ENCODE measurements at regions not wholly inside any gene's neighbourhood (a gene's known extent, or its start where the extent isn't known, plus 50 kb on each side); places are given as distances from the start of the nearest gene placed in this dataset.
A peak's percentile ranks its signal among the peaks of the same experiment; 100 is the strongest.

DNA sequence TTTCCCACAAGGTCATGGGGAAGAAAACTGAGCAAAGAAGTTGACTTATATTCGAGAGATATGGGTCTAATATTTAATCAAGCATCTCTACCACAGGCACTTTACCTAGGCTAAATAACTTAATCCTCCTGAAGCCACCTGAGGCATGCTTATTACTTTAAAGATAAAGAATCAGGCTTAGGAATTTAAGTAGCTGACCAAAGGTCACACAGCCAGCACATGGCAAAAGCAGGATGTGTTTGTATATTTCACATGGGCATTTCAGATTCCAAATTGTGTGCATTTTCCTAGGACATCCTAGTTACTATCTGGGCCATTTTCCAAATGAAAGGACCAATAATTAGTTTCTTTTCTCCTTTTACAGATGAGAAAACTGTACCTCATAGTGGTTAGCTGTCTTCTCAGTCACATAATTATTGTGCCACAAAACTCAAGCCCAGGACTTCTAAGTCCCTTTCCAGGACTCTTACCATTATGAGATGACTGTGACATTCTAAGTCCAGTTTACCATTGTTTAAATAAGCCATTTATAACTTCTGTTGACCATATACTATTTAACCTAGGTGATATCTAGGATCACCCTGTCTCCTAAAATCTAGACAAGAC lies 112.1 kb upstream of the ZC3H12C start:
- no peak for ATAC-seq
- TF ChIP-seq PPARA (CRISPR knock-in tag; IDR thresholded peaks at IDR 0.05; ENCODE audit: borderline replicate concordance) (no peak), ZC3H10 (CRISPR knock-in tag; IDR thresholded peaks at IDR 0.05) (no peak)

DNA sequence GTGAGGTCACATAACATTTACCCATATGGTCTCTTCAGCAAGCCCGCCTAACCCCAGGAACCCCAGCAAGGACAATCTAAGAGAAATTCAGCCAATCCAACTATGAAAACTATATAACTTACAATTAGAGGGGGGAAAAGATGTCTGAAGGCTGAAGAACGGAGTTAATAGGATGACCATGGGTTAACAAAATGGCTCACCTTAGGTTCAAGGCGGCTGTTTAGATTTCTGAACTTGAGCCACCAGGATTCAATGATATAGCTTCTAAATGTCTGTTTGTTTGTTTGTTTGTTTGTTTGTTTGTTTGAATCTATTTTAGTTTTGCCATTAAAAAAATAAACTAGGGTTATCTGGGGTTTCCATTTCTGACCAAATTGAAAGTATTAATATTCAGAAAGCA lies 109.8 kb upstream of the ZC3H12C start:
- no peak for ATAC-seq
- no peak for TF ChIP-seq ISL1 (CRISPR knock-in tag; IDR thresholded peaks at IDR 0.05)
- no peak for TF ChIP-seq ZNF8 (CRISPR knock-in tag; IDR thresholded peaks at IDR 0.05)
- no peak for TF ChIP-seq CSDC2 (CRISPR knock-in tag; IDR thresholded peaks at IDR 0.05)
- TF ChIP-seq ZNF565 (CRISPR knock-in tag; conservative IDR thresholded peaks at IDR 0.05; ENCODE audit: low read depth), result no peak
- TF ChIP-seq, protein P1, sequence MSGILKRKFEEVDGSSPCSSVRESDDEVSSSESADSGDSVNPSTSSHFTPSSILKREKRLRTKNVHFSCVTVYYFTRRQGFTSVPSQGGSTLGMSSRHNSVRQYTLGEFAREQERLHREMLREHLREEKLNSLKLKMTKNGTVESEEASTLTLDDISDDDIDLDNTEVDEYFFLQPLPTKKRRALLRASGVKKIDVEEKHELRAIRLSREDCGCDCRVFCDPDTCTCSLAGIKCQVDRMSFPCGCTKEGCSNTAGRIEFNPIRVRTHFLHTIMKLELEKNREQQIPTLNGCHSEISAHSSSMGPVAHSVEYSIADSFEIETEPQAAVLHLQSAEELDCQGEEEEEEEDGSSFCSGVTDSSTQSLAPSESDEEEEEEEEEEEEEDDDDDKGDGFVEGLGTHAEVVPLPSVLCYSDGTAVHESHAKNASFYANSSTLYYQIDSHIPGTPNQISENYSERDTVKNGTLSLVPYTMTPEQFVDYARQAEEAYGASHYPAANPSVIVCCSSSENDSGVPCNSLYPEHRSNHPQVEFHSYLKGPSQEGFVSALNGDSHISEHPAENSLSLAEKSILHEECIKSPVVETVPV (CRISPR knock-in tag; IDR thresholded peaks at IDR 0.05), result no peak
- TF ChIP-seq, protein P2, sequence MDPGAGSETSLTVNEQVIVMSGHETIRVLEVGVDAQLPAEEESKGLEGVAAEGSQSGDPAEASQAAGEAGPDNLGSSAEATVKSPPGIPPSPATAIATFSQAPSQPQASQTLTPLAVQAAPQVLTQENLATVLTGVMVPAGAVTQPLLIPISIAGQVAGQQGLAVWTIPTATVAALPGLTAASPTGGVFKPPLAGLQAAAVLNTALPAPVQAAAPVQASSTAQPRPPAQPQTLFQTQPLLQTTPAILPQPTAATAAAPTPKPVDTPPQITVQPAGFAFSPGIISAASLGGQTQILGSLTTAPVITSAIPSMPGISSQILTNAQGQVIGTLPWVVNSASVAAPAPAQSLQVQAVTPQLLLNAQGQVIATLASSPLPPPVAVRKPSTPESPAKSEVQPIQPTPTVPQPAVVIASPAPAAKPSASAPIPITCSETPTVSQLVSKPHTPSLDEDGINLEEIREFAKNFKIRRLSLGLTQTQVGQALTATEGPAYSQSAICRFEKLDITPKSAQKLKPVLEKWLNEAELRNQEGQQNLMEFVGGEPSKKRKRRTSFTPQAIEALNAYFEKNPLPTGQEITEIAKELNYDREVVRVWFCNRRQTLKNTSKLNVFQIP (CRISPR knock-in tag; IDR thresholded peaks at IDR 0.05; ENCODE audit: borderline replicate concordance, low read depth), result no peak
- no peak for TF ChIP-seq ZFP30 (CRISPR knock-in tag; IDR thresholded peaks at IDR 0.05)
- no peak for TF ChIP-seq ZFP3 (CRISPR knock-in tag; IDR thresholded peaks at IDR 0.05)

DNA sequence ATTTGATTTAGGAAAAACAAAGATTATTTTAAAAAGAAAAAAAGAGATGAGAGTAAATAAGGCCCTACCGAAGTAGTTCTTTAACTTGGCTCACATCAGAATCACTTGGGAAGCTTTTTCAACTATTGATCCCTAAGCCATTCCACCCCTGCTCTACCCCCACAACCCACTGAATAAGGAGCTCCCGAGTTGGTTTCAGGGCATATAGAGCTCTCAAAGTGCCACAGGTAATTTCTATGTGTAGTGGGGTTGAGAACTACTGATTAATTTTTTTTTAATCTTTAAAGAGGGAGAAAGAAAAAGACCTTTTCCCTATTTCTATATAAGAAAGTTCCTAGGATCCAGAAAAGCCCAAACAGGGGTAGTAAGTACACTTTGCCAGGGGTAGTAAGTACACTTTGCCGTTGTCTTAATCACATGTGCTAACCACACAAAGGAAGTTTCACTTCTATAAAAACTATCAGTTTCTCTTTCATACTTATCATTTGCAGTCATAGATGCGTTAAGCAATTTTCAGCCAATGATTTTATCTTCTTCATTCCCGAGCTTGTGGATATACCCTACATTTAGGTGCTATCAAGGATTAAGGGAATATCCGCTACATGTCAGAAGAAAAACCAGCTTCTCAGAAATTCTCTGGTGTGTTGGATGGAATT lies 108.4 kb upstream of the ZC3H12C start:
- ATAC-seq, result no peak
- TF ChIP-seq BACH2 (CRISPR knock-in tag; IDR thresholded peaks at IDR 0.05; ENCODE audit: borderline replicate concordance), result no peak
- TF ChIP-seq ZFP3 (CRISPR knock-in tag; IDR thresholded peaks at IDR 0.05), result no peak
- TF ChIP-seq ESRRG (CRISPR knock-in tag; IDR thresholded peaks at IDR 0.05), result no peak
- no peak for TF ChIP-seq SNAI2 (CRISPR knock-in tag; IDR thresholded peaks at IDR 0.05)
- no peak for TF ChIP-seq PPARA (CRISPR knock-in tag; IDR thresholded peaks at IDR 0.05; ENCODE audit: borderline replicate concordance)
- TF ChIP-seq ZFP30 (CRISPR knock-in tag; IDR thresholded peaks at IDR 0.05), result no peak
- TF ChIP-seq ZNF565 (CRISPR knock-in tag; conservative IDR thresholded peaks at IDR 0.05; ENCODE audit: low read depth), result no peak
- no peak for TF ChIP-seq GLIS3 (CRISPR knock-in tag; IDR thresholded peaks at IDR 0.05)
- no peak for TF ChIP-seq ZNF70 (CRISPR knock-in tag; IDR thresholded peaks at IDR 0.05)
- TF ChIP-seq ARNTL (CRISPR knock-in tag; IDR thresholded peaks at IDR 0.05; ENCODE audit: borderline replicate concordance, low read depth), result no peak
- TF ChIP-seq TCF4 (CRISPR knock-in tag; IDR thresholded peaks at IDR 0.05; ENCODE audit: borderline replicate concordance), result no peak
- no peak for TF ChIP-seq ZNF8 (CRISPR knock-in tag; IDR thresholded peaks at IDR 0.05)

DNA sequence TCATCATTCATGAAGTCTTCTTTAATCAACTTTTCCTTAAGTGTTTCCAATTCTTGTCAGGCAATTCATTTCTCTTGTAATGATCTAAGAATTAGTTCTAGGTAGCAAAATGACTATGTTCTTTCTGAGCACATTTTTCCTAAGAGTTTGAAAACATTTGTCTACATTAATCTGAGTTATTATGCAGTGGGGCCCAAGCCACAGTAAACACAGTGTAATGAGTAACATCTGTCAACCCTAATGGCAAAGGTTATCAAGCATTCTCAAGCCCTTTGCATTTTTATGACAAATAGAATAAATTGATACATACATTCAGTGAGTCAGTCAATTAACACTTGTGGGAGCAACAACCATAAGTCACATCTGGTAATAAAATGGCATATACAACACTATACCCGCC lies 106.7 kb upstream of the ZC3H12C start:
- TF ChIP-seq CSDC2 (CRISPR knock-in tag; IDR thresholded peaks at IDR 0.05) (no peak), ZFP30 (CRISPR knock-in tag; IDR thresholded peaks at IDR 0.05) (no peak), SNAI2 (CRISPR knock-in tag; IDR thresholded peaks at IDR 0.05) (no peak), TCF4 (CRISPR knock-in tag; IDR thresholded peaks at IDR 0.05; ENCODE audit: borderline replicate concordance) (no peak), BACH2 (CRISPR knock-in tag; IDR thresholded peaks at IDR 0.05; ENCODE audit: borderline replicate concordance) (no peak)
- TF ChIP-seq, protein P1 (CRISPR knock-in tag; IDR thresholded peaks at IDR 0.05), result no peak
- ATAC-seq, result no peak

DNA sequence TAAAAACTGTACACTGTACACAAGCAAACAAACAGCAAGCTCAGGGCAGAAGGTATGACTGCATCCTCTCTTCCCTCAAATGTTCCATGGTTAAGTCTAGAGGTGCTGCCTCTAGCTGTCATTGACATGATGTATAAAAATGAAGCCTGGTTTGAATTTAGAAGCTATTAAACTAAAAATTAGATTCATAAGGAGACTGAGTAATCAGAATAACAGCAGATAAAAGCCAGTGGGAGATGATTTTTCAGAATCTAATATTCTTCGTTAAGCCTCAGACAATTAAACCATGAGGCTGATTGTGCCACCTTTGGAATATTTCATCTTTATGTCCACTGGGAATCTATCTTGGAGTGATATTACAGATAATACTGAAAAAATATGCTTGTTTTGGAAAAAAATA lies 101.4 kb upstream of the ZC3H12C start:
- no peak for ATAC-seq
- no peak for TF ChIP-seq ZFP3 (CRISPR knock-in tag; IDR thresholded peaks at IDR 0.05)
- no peak for TF ChIP-seq TOX (CRISPR knock-in tag; IDR thresholded peaks at IDR 0.05; ENCODE audit: borderline replicate concordance)
- TF ChIP-seq OSR1 (CRISPR knock-in tag; IDR thresholded peaks at IDR 0.05), result no peak
- TF ChIP-seq TCF4 (CRISPR knock-in tag; IDR thresholded peaks at IDR 0.05; ENCODE audit: borderline replicate concordance), result peak; percentile 81
- no peak for TF ChIP-seq BACH2 (CRISPR knock-in tag; IDR thresholded peaks at IDR 0.05; ENCODE audit: borderline replicate concordance)

DNA sequence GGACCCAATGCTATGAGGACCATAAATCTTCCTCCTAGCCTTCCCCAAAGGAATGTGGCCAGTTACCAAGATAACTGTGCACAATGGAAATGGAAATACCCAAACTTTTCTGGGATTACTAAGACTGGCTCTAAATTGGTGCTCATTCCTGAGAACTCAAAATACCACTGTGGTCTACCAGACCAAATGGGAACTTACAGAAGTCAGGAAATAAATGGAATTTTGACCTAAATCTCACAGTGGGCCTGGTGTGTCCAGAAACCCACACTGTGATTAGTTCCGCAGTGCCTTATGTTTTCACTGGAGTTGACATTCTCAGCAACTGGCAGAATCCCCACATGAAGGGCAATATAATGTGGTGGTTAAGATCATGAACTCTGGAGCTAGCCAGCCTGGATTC lies 99.4 kb upstream of the ZC3H12C start:
- no peak for ATAC-seq
- TF ChIP-seq ARNTL (CRISPR knock-in tag; IDR thresholded peaks at IDR 0.05; ENCODE audit: borderline replicate concordance, low read depth) (no peak), ZFP30 (CRISPR knock-in tag; IDR thresholded peaks at IDR 0.05) (no peak), GLIS3 (CRISPR knock-in tag; IDR thresholded peaks at IDR 0.05) (no peak), ZFP3 (CRISPR knock-in tag; IDR thresholded peaks at IDR 0.05) (no peak), ZC3H10 (CRISPR knock-in tag; IDR thresholded peaks at IDR 0.05) (no peak), PPARA (CRISPR knock-in tag; IDR thresholded peaks at IDR 0.05; ENCODE audit: borderline replicate concordance) (no peak), TOX (CRISPR knock-in tag; IDR thresholded peaks at IDR 0.05; ENCODE audit: borderline replicate concordance) (no peak), ISL1 (CRISPR knock-in tag; IDR thresholded peaks at IDR 0.05) (no peak), BACH2 (CRISPR knock-in tag; IDR thresholded peaks at IDR 0.05; ENCODE audit: borderline replicate concordance) (no peak), ZNF70 (CRISPR knock-in tag; IDR thresholded peaks at IDR 0.05) (no peak), ZNF565 (CRISPR knock-in tag; conservative IDR thresholded peaks at IDR 0.05; ENCODE audit: low read depth) (no peak)
- TF ChIP-seq, protein P1 (CRISPR knock-in tag; IDR thresholded peaks at IDR 0.05), result no peak

All from SK-N-SH treated with all-trans-retinoic acid at 6 μM for 48 hours (cell line).